Activated T-cell treated with anti-CD3 and anti-CD28 coated beads, Interleukin-2, amount 50 U/mL, for 72 hours (primary cell): ENCODE measurements at regions not wholly inside any gene's neighbourhood (a gene's known extent, or its start where the extent isn't known, plus 50 kb on each side); places are given as distances from the start of the nearest gene placed in this dataset.
"Not testable (repeated sequence)": the region's sequence is repeated elsewhere in the genome, so short reads cannot be mapped to it uniquely, and the experiment has no call there.

Experiments
- ATAC-seq, 2 donors: fragments of 150-1000 bp; cut with Tn5 transposase; replicated peaks in 1 of 2; 2 replicates each; pipeline ENCODE4 v1.10.0; 2021; ENCODE audit warnings: moderate library complexity in 2 of 2, mild to moderate bottlenecking in 1 of 2
- DNase-seq, 2 donors: peaks; one replicate each; pipeline ENCODE4 v3.0.0; 2021 to 2022; ENCODE audit warnings: mixed read lengths in 1 of 2
- H3K27ac Mint-ChIP-seq: one replicate; pipeline ENCODE4 v1.8.0; 2022; ENCODE audit warnings: mild to moderate bottlenecking, moderate library complexity, mixed read lengths
- H3K27me3 Mint-ChIP-seq: one replicate; pipeline ENCODE4 v1.8.0; 2022; ENCODE audit warnings: low read depth, mixed read lengths
- H3K36me3 Mint-ChIP-seq, 2 donors: one replicate each; pipeline ENCODE4 v1.8.0; 2022; ENCODE audit warnings: mixed read lengths in 2 of 2, mild to moderate bottlenecking in 1 of 2; ENCODE audit not compliant: insufficient read depth in 2 of 2
- H3K4me1 Mint-ChIP-seq: one replicate; pipeline ENCODE4 v1.8.0; 2022; ENCODE audit warnings: low read depth, mixed read lengths
- H3K4me3 Mint-ChIP-seq, 2 donors: one replicate each; pipeline ENCODE4 v1.8.0; 2022; ENCODE audit warnings: mild to moderate bottlenecking in 2 of 2, mixed read lengths in 2 of 2, moderate library complexity in 2 of 2
- H3K9me3 Mint-ChIP-seq, 2 donors: one replicate each; pipeline ENCODE4 v1.8.0; 2022; ENCODE audit warnings: mixed read lengths in 2 of 2

GRCh38 chr9:39534897-39535296, 179.4 kb downstream of the SPATA31A1 start:
- H3K27ac Mint-ChIP-seq, ATAC-seq, H3K4me3 Mint-ChIP-seq, H3K27me3 Mint-ChIP-seq, H3K36me3 Mint-ChIP-seq, H3K4me1 Mint-ChIP-seq, H3K9me3 Mint-ChIP-seq, DNase-seq: not testable (repeated sequence)

- not testable (repeated sequence) for H3K9me3 Mint-ChIP-seq, H3K4me1 Mint-ChIP-seq, H3K27me3 Mint-ChIP-seq, H3K36me3 Mint-ChIP-seq, H3K4me3 Mint-ChIP-seq, ATAC-seq, DNase-seq, H3K27ac Mint-ChIP-seq
Observed at GRCh38 chr9:39542157-39542556, 186.7 kb downstream of the SPATA31A1 start.

- ATAC-seq, H3K27me3 Mint-ChIP-seq, H3K9me3 Mint-ChIP-seq, H3K4me3 Mint-ChIP-seq, DNase-seq, H3K4me1 Mint-ChIP-seq, H3K36me3 Mint-ChIP-seq, H3K27ac Mint-ChIP-seq: not testable (repeated sequence)
Observed at GRCh38 chr9:39545079-39545478, 189.6 kb downstream of the SPATA31A1 start.

- DNase-seq, H3K27ac Mint-ChIP-seq, H3K4me1 Mint-ChIP-seq, H3K9me3 Mint-ChIP-seq, H3K4me3 Mint-ChIP-seq, H3K36me3 Mint-ChIP-seq, H3K27me3 Mint-ChIP-seq, ATAC-seq: not testable (repeated sequence)
Observed at GRCh38 chr9:39550573-39550972, 195.1 kb downstream of the SPATA31A1 start.

GRCh38 chr9:39551544-39551943, 196.1 kb downstream of the SPATA31A1 start:
- H3K4me3 Mint-ChIP-seq, H3K4me1 Mint-ChIP-seq, H3K27me3 Mint-ChIP-seq, DNase-seq, ATAC-seq, H3K27ac Mint-ChIP-seq, H3K9me3 Mint-ChIP-seq, H3K36me3 Mint-ChIP-seq: not testable (repeated sequence)

- not testable (repeated sequence) for H3K27ac Mint-ChIP-seq
Observed at GRCh38 chr9:39552242-39552881, 196.9 kb downstream of the SPATA31A1 start.

GRCh38 chr9:39554352-39554751, 198.9 kb downstream of the SPATA31A1 start:
- not testable (repeated sequence) for ATAC-seq, H3K4me1 Mint-ChIP-seq, H3K27ac Mint-ChIP-seq, DNase-seq, H3K27me3 Mint-ChIP-seq, H3K9me3 Mint-ChIP-seq, H3K4me3 Mint-ChIP-seq, H3K36me3 Mint-ChIP-seq

More at GRCh38 chr9:39552242-39552881, 196.9 kb downstream of the SPATA31A1 start:
- H3K36me3 Mint-ChIP-seq, H3K4me1 Mint-ChIP-seq, H3K9me3 Mint-ChIP-seq, DNase-seq, H3K4me3 Mint-ChIP-seq, ATAC-seq, H3K27me3 Mint-ChIP-seq: not testable (repeated sequence)

- H3K4me1 Mint-ChIP-seq, H3K36me3 Mint-ChIP-seq: not testable (repeated sequence)
- DNase-seq: peak; percentile 0 to 1
Observed at GRCh38 chr9:39559384-39559783, 203.9 kb downstream of the SPATA31A1 start.

GRCh38 chr9:39566782-39567181, 211.3 kb downstream of the SPATA31A1 start:
- H3K4me1 Mint-ChIP-seq, H3K27me3 Mint-ChIP-seq, H3K4me3 Mint-ChIP-seq, ATAC-seq, H3K27ac Mint-ChIP-seq, H3K9me3 Mint-ChIP-seq, DNase-seq, H3K36me3 Mint-ChIP-seq: not testable (repeated sequence)

More at GRCh38 chr9:39559384-39559783, 203.9 kb downstream of the SPATA31A1 start:
- ATAC-seq, H3K27me3 Mint-ChIP-seq, H3K9me3 Mint-ChIP-seq, H3K27ac Mint-ChIP-seq, H3K4me3 Mint-ChIP-seq: not testable (repeated sequence)

GRCh38 chr9:39567396-39567795, 211.9 kb downstream of the SPATA31A1 start:
- DNase-seq, H3K27ac Mint-ChIP-seq, H3K27me3 Mint-ChIP-seq, H3K4me1 Mint-ChIP-seq, ATAC-seq, H3K36me3 Mint-ChIP-seq, H3K4me3 Mint-ChIP-seq, H3K9me3 Mint-ChIP-seq: not testable (repeated sequence)

GRCh38 chr9:39568900-39569299, 213.4 kb downstream of the SPATA31A1 start:
- not testable (repeated sequence) for H3K27me3 Mint-ChIP-seq, H3K4me3 Mint-ChIP-seq, DNase-seq, H3K9me3 Mint-ChIP-seq, H3K27ac Mint-ChIP-seq, H3K4me1 Mint-ChIP-seq, ATAC-seq, H3K36me3 Mint-ChIP-seq

GRCh38 chr9:39573024-39574022, 217.9 kb downstream of the SPATA31A1 start:
- H3K27me3 Mint-ChIP-seq, DNase-seq, ATAC-seq, H3K36me3 Mint-ChIP-seq, H3K27ac Mint-ChIP-seq, H3K4me3 Mint-ChIP-seq, H3K4me1 Mint-ChIP-seq, H3K9me3 Mint-ChIP-seq: not testable (repeated sequence)

GRCh38 chr9:39579000-39579399, 223.5 kb downstream of the SPATA31A1 start:
- not testable (repeated sequence) for H3K4me3 Mint-ChIP-seq, H3K27ac Mint-ChIP-seq, H3K36me3 Mint-ChIP-seq, H3K27me3 Mint-ChIP-seq, H3K4me1 Mint-ChIP-seq, DNase-seq, ATAC-seq, H3K9me3 Mint-ChIP-seq
